ENCODE measurements at regions not wholly inside any gene's neighbourhood (a gene's known extent, or its start where the extent isn't known, plus 50 kb on each side); places are given as distances from the start of the nearest gene placed in this dataset.

GRCh38 chr1:222930070-222930469 lies 115.2 kb downstream of the DISP1 start:
- peaks cover 41% of the 10 kb centered on the region for H3K4me1 ChIP-seq
- H3K27me3 ChIP-seq = no peaks in the 10 kb centered on the region
- no peak overlapping the region for H3K27ac ChIP-seq
- no peak for DNase-seq (ENCODE audit: extremely low spot score in 2 of 2)
- intact Hi-C loops (cut with DNase I) = no loop called here
- no peaks in the 10 kb centered on the region for H3K36me3 ChIP-seq
- H3K4me3 ChIP-seq = no peak overlapping the region
- no peaks in the 10 kb centered on the region for H3K9me3 ChIP-seq
- no peak for TF ChIP-seq POLR2AphosphoS5 (IDR thresholded peaks at IDR 0.05; ENCODE audit: insufficient read depth in 1 of 2, low read depth in 1 of 2)
- TF ChIP-seq POLR2A (IDR thresholded peaks at IDR 0.05) = no peak
- TF ChIP-seq, protein P1, sequence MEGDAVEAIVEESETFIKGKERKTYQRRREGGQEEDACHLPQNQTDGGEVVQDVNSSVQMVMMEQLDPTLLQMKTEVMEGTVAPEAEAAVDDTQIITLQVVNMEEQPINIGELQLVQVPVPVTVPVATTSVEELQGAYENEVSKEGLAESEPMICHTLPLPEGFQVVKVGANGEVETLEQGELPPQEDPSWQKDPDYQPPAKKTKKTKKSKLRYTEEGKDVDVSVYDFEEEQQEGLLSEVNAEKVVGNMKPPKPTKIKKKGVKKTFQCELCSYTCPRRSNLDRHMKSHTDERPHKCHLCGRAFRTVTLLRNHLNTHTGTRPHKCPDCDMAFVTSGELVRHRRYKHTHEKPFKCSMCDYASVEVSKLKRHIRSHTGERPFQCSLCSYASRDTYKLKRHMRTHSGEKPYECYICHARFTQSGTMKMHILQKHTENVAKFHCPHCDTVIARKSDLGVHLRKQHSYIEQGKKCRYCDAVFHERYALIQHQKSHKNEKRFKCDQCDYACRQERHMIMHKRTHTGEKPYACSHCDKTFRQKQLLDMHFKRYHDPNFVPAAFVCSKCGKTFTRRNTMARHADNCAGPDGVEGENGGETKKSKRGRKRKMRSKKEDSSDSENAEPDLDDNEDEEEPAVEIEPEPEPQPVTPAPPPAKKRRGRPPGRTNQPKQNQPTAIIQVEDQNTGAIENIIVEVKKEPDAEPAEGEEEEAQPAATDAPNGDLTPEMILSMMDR (IDR thresholded peaks at IDR 0.05) = no peak

DNA sequence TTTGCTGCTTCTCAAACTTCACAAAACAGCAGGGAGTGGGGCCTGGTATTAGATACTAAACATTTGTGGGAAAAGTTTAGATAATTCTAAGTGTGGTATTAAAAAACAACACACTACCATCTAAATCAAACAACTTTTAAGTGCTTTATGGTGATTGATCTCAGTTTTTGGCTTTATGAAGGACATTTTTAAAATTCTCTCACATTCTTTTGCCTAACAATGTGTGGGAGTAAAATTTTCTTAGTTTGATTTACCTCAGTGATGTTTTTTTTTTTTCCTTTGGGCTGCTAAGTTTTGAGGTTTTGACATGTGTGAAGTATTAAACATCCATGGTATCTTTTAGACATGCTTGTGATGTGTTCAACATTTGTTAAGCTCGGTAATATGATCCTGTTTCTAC lies 116.2 kb downstream of the DISP1 start:
- H3K27ac ChIP-seq = no peak overlapping the region
- DNase-seq (ENCODE audit: extremely low spot score in 2 of 2) = no peak
- TF ChIP-seq POLR2A (IDR thresholded peaks at IDR 0.05) (no peak), POLR2AphosphoS5 (IDR thresholded peaks at IDR 0.05; ENCODE audit: insufficient read depth in 1 of 2, low read depth in 1 of 2) (no peak)
- TF ChIP-seq, protein P1 (IDR thresholded peaks at IDR 0.05) = no peak
- H3K4me1 ChIP-seq = peaks cover 41% of the 10 kb centered on the region
- no peaks in the 10 kb centered on the region for H3K27me3 ChIP-seq
- no peaks in the 10 kb centered on the region for H3K9me3 ChIP-seq
- intact Hi-C loops (cut with DNase I) = no loop called here
- no peak overlapping the region for H3K4me3 ChIP-seq
- H3K36me3 ChIP-seq = no peaks in the 10 kb centered on the region

GRCh38 chr1:222933273-222933672 lies 118.4 kb downstream of the DISP1 start:
- H3K9me3 ChIP-seq = no peaks in the 10 kb centered on the region
- no peaks in the 10 kb centered on the region for H3K36me3 ChIP-seq
- TF ChIP-seq, protein P1 (IDR thresholded peaks at IDR 0.05) = no peak
- TF ChIP-seq POLR2A (IDR thresholded peaks at IDR 0.05) (no peak), POLR2AphosphoS5 (IDR thresholded peaks at IDR 0.05; ENCODE audit: insufficient read depth in 1 of 2, low read depth in 1 of 2) (no peak)
- DNase-seq (ENCODE audit: extremely low spot score in 2 of 2) = no peak
- no peaks in the 10 kb centered on the region for H3K27me3 ChIP-seq
- no peak overlapping the region for H3K27ac ChIP-seq
- intact Hi-C loops (cut with DNase I) = no loop called here
- H3K4me1 ChIP-seq = peaks cover 21% of the 10 kb centered on the region
- H3K4me3 ChIP-seq = no peak overlapping the region

- H3K4me1 ChIP-seq = peaks cover 9% of the 10 kb centered on the region
Measured at GRCh38 chr1:222935239-222935900, 120.5 kb downstream of the DISP1 start.

GRCh38 chr1:222936042-222936441 lies 121.2 kb downstream of the DISP1 start:
- no peak for DNase-seq (ENCODE audit: extremely low spot score in 2 of 2)
- intact Hi-C loops (cut with DNase I) = no loop called here
- Histone ChIP-seq H3K4me1 (peaks cover 9% of the 10 kb centered on the region), H3K9me3 (no peaks in the 10 kb centered on the region), H3K36me3 (no peaks in the 10 kb centered on the region), H3K27me3 (no peaks in the 10 kb centered on the region), H3K27ac (no peak overlapping the region), H3K4me3 (no peak overlapping the region)
- TF ChIP-seq POLR2AphosphoS5 (IDR thresholded peaks at IDR 0.05; ENCODE audit: insufficient read depth in 1 of 2, low read depth in 1 of 2) (no peak), POLR2A (IDR thresholded peaks at IDR 0.05) (no peak)
- TF ChIP-seq, protein P1 (IDR thresholded peaks at IDR 0.05) = no peak

More at GRCh38 chr1:222935239-222935900, 120.5 kb downstream of the DISP1 start:
- Histone ChIP-seq H3K9me3 (no peaks in the 10 kb centered on the region), H3K4me3 (no peak overlapping the region), H3K27ac (no peak overlapping the region), H3K36me3 (no peaks in the 10 kb centered on the region), H3K27me3 (no peaks in the 10 kb centered on the region)
- intact Hi-C loops (cut with DNase I) = no loop called here
- no peak for DNase-seq (ENCODE audit: extremely low spot score in 2 of 2)
- TF ChIP-seq POLR2A (IDR thresholded peaks at IDR 0.05) (no peak), POLR2AphosphoS5 (IDR thresholded peaks at IDR 0.05; ENCODE audit: insufficient read depth in 1 of 2, low read depth in 1 of 2) (no peak)
- TF ChIP-seq, protein P1 (IDR thresholded peaks at IDR 0.05) = no peak

Measured in vagina (tissue), 2 donors.